SK-N-SH (cell line): ENCODE measurements at regions not wholly inside any gene's neighbourhood (a gene's known extent, or its start where the extent isn't known, plus 50 kb on each side); places are given as distances from the start of the nearest gene placed in this dataset.

Experiments
- CTCF ChIA-PET: fragments of 300-600, 350-600 bp; formaldehyde crosslinking; extraction: SDS; loops from one replicate; lab custom pipeline; 2021; lab: Yijun Ruan, JAX
- POLR2A ChIA-PET: fragments of 350-600 bp; sonication (Branson Sonifier 250); formaldehyde crosslinking; extraction: SDS; loops from one replicate; lab custom pipeline; 2020; ENCODE audit warnings: antibody characterized with exemption, inconsistent platforms; lab: Yijun Ruan, JAX
- DNase-seq: peaks from one replicate; pipeline ENCODE4 v3.0.0; 2012
- H2AFZ ChIP-seq: fragments of 200-600 bp; sonication (generic); 2 replicates; pipeline ENCODE4 v1.8.1; 2016; ENCODE audit warnings: antibody characterized with exemption, mild to moderate bottlenecking, low read depth
- H3F3A ChIP-seq: fragments of 200-600 bp; sonication (generic); replicated peaks from 2 replicates; pipeline ENCODE3; 2016; ENCODE audit warnings: antibody characterized with exemption, mild to moderate bottlenecking; ENCODE audit not compliant: insufficient read depth
- H3K27ac ChIP-seq, 2 experiments: fragments of 200-500 bp in 1 of 2; fragments of 200-600 bp in 1 of 2; sonication (Bioruptor generic) in 1 of 2; sonication (generic), shearing (Covaris generic) in 1 of 2; 2 replicates each; pipeline versions ENCODE4 v1.5.1 to v1.6.1; 2014 to 2016; ENCODE audit warnings: low read depth in 2 of 2, inconsistent platforms in 1 of 2, low read length in 1 of 2, mild to moderate bottlenecking in 1 of 2, mixed read lengths in 1 of 2
- H3K27me3 ChIP-seq: fragments of 200-600 bp; sonication (generic), shearing (Covaris generic); 2 replicates; pipeline ENCODE4 v1.6.1; 2016; ENCODE audit warnings: mixed run types; ENCODE audit not compliant: insufficient read depth
- H3K36me3 ChIP-seq, 2 experiments: fragments of 200-500 bp in 1 of 2; fragments of 200-600 bp in 1 of 2; sonication (Bioruptor generic) in 1 of 2; sonication (generic) in 1 of 2; replicated peaks in 1 of 2; 2 replicates each; pipeline versions ENCODE3 to v1.5.1; 2014 to 2016; ENCODE audit warnings: low read length in 1 of 2, mild to moderate bottlenecking in 1 of 2; ENCODE audit not compliant: insufficient read depth in 2 of 2, control insufficient read depth in 1 of 2
- H3K4me1 ChIP-seq, 2 experiments: fragments of 200-500 bp in 1 of 2; fragments of 200-600 bp in 1 of 2; sonication (Bioruptor generic) in 1 of 2; sonication (generic), shearing (Covaris generic) in 1 of 2; 2 replicates each; pipeline versions ENCODE4 v1.5.1 to v1.6.1; 2014 to 2016; ENCODE audit warnings: low read depth in 1 of 2, low read length in 1 of 2, mixed run types in 1 of 2; ENCODE audit not compliant: insufficient read depth in 2 of 2, control insufficient read depth in 1 of 2
- H3K4me2 ChIP-seq: fragments of 200-600 bp; sonication (generic), shearing (Covaris generic); 2 replicates; pipeline ENCODE4 v1.6.1; 2017; ENCODE audit warnings: mixed run types
- H3K4me3 ChIP-seq, 2 experiments: fragments of 200-500 bp in 1 of 2; fragments of 200-600 bp in 1 of 2; sonication (Bioruptor generic) in 1 of 2; sonication (generic), shearing (Covaris generic) in 1 of 2; 2 replicates each; pipeline versions ENCODE4 v1.5.1 to v1.8.1; 2014 to 2016; ENCODE audit warnings: low read depth in 2 of 2, inconsistent platforms in 1 of 2, low read length in 1 of 2, mild to moderate bottlenecking in 1 of 2, mixed read lengths in 1 of 2, moderate library complexity in 1 of 2
- H3K79me2 ChIP-seq: fragments of 200-600 bp; sonication (generic); 2 replicates; pipeline ENCODE4 v1.8.1; 2017; ENCODE audit warnings: mild to moderate bottlenecking; ENCODE audit not compliant: insufficient read depth
- H3K9ac ChIP-seq: fragments of 200-600 bp; sonication (generic); 2 replicates; pipeline ENCODE4 v1.6.1; 2017; ENCODE audit warnings: mixed run types
- H3K9me2 ChIP-seq: fragments of 200-600 bp; sonication (generic); 2 replicates; pipeline ENCODE4 v1.6.1; 2017; ENCODE audit warnings: mixed run types
- H3K9me3 ChIP-seq: fragments of 200-600 bp; sonication (generic); 2 replicates; pipeline ENCODE4 v1.6.1; 2017; ENCODE audit warnings: mixed run types, mild to moderate bottlenecking, moderate library complexity
- H4K20me1 ChIP-seq: fragments of 200-600 bp; sonication (generic); 2 replicates; pipeline ENCODE4 v1.6.1; 2017; ENCODE audit warnings: mild to moderate bottlenecking, mixed run types; ENCODE audit not compliant: insufficient read depth
- EZH2phosphoT487 ChIP-seq: fragments of 200-600 bp; sonication (generic); IDR thresholded peaks from 2 replicates; pipeline ENCODE4 v1.6.1; 2017; ENCODE audit warnings: low read depth, mixed run types, mild to moderate bottlenecking, antibody characterized with exemption, moderate library complexity, borderline replicate concordance
- FOSL2 ChIP-seq: IDR thresholded peaks from 2 replicates; pipeline ENCODE4 v1.4.0; 2012; ENCODE audit warnings: low read depth, mild to moderate bottlenecking, moderate library complexity, borderline replicate concordance
- FOXJ3 ChIP-seq: sonication (generic); formaldehyde crosslinking; IDR thresholded peaks from 2 replicates; pipeline ENCODE4 v1.5.1; 2020; ENCODE audit warnings: mild to moderate bottlenecking, missing genetic modification reagents
- NFIC ChIP-seq: IDR thresholded peaks from 2 replicates; pipeline ENCODE4 v1.4.0; 2012; ENCODE audit warnings: borderline replicate concordance
- NRF1 ChIP-seq: IDR thresholded peaks from 2 replicates; pipeline ENCODE4 v1.6.1; 2012; ENCODE audit warnings: low read depth, mild to moderate bottlenecking, low read length
- RCOR1 ChIP-seq: fragments of 150-350 bp; IDR thresholded peaks from 2 replicates; pipeline ENCODE4 v1.6.1; 2017; ENCODE audit warnings: antibody characterized with exemption, low read length
- REST ChIP-seq: IDR thresholded peaks from 2 replicates; pipeline ENCODE4 v1.6.1; 2012; ENCODE audit warnings: mild to moderate bottlenecking, low read depth, low read length, moderate library complexity
- RFX5 ChIP-seq: IDR thresholded peaks from 2 replicates; pipeline ENCODE4 v1.6.1; 2012; ENCODE audit warnings: mild to moderate bottlenecking, improper control_type of control experiment, low read length
- SMC3 ChIP-seq: IDR thresholded peaks from 2 replicates; pipeline ENCODE4 v1.6.1; 2012; ENCODE audit warnings: low read depth, low read length, improper control_type of control experiment
- TCF12 ChIP-seq: IDR thresholded peaks from 2 replicates; pipeline ENCODE4 v1.4.0; 2012
- USF2 ChIP-seq: fragments of 150-350 bp; IDR thresholded peaks from 2 replicates; pipeline ENCODE4 v1.6.1; 2017; ENCODE audit warnings: antibody characterized with exemption, low read length, low read depth, borderline replicate concordance
- YY1 ChIP-seq: IDR thresholded peaks from 2 replicates; pipeline ENCODE4 v1.4.0; 2012; ENCODE audit warnings: low read depth, mild to moderate bottlenecking
- ZBTB33 ChIP-seq: IDR thresholded peaks from 2 replicates; pipeline ENCODE4 v1.4.0; 2012; ENCODE audit warnings: low read depth, borderline replicate concordance
- WGBS: methylation state at CpG from one replicate; pipeline ENCODE4 v1.1.6; 2017; ENCODE audit warnings: low lambda C conversion rate; 5-methylcytosine and 5-hydroxymethylcytosine counted together

- WGBS = 11% methylated on average over 3 of the region's 3 CpGs
- H2AFZ ChIP-seq = no peak overlapping the region
- no peak overlapping the region for H3K27ac ChIP-seq
- no peaks in the 10 kb centered on the region for H4K20me1 ChIP-seq
- H3K4me2 ChIP-seq = no peak overlapping the region
- H3K27me3 ChIP-seq = no peaks in the 10 kb centered on the region
- no peaks in the 10 kb centered on the region for H3K4me1 ChIP-seq
- H3K79me2 ChIP-seq = no peaks in the 10 kb centered on the region
- no peaks in the 10 kb centered on the region for H3K36me3 ChIP-seq
- no peaks in the 10 kb centered on the region for H3K9me3 ChIP-seq
- DNase-seq = no peak
- H3K9ac ChIP-seq = no peak overlapping the region
- ChIA-PET POLR2A (no interaction called here), CTCF (no interaction called here)
- no peaks in the 10 kb centered on the region for H3F3A ChIP-seq
- TF ChIP-seq FOXJ3 (CRISPR knock-in tag) (no peak), YY1 (no peak), ZBTB33 (no peak), EZH2phosphoT487 (no peak), TCF12 (no peak), USF2 (no peak), REST (no peak), NRF1 (no peak), RCOR1 (no peak), NFIC (no peak), SMC3 (no peak), RFX5 (no peak), FOSL2 (no peak)
- H3K9me2 ChIP-seq = no peaks in the 10 kb centered on the region
- no peak overlapping the region for H3K4me3 ChIP-seq
Observed at GRCh38 chr14:38730420-38730819, 372.6 kb downstream of the SEC23A start.
